Body of pancreas (tissue), 4 donors: ENCODE measurements at regions not wholly inside any gene's neighbourhood (a gene's known extent, or its start where the extent isn't known, plus 50 kb on each side); places are given as distances from the start of the nearest gene placed in this dataset.

Experiments
- POLR2A ChIP-seq, 3 donors: fragments of 450-650 bp; IDR thresholded peaks; one replicate each; pipeline ENCODE4 v1.6.1; 2016; ENCODE audit warnings: antibody characterized with exemption in 3 of 3, mild to moderate bottlenecking in 2 of 3
- TF ChIP-seq, protein P1 (sequence below), 7 experiments: fragments of 450-650 bp in 4 of 7; fragments of 200-600 bp in 3 of 7; sonication (generic) in 3 of 7; IDR thresholded peaks; one replicate each; pipeline ENCODE4 v1.5.1; 2016 to 2019; ENCODE audit warnings: antibody characterized with exemption in 7 of 7

GRCh38 chr22:48937032-48937639 lies 890.5 kb downstream of the BRD1 start:
- TF ChIP-seq, protein P1, sequence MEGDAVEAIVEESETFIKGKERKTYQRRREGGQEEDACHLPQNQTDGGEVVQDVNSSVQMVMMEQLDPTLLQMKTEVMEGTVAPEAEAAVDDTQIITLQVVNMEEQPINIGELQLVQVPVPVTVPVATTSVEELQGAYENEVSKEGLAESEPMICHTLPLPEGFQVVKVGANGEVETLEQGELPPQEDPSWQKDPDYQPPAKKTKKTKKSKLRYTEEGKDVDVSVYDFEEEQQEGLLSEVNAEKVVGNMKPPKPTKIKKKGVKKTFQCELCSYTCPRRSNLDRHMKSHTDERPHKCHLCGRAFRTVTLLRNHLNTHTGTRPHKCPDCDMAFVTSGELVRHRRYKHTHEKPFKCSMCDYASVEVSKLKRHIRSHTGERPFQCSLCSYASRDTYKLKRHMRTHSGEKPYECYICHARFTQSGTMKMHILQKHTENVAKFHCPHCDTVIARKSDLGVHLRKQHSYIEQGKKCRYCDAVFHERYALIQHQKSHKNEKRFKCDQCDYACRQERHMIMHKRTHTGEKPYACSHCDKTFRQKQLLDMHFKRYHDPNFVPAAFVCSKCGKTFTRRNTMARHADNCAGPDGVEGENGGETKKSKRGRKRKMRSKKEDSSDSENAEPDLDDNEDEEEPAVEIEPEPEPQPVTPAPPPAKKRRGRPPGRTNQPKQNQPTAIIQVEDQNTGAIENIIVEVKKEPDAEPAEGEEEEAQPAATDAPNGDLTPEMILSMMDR (IDR thresholded peaks at IDR 0.05): no peak
- no peak for TF ChIP-seq POLR2A (IDR thresholded peaks at IDR 0.05)
